HCT116 (cell line): ENCODE measurements at regions not wholly inside any gene's neighbourhood (a gene's known extent, or its start where the extent isn't known, plus 50 kb on each side); places are given as distances from the start of the nearest gene placed in this dataset.

Experiments used
- ATAC-seq: fragments of 200-7000 bp; cut with Tn5 transposase; 2 replicates; pipeline ENCODE4 v1.9.1; 2020; ENCODE audit warnings: mild to moderate bottlenecking, moderate library complexity
- BruUV-seq: library from RNA; stranded (reverse); fragments of 400-500 nt; replicated peaks from 2 replicates; lab custom pipeline; 2021; lab: Mats Ljungman, UMichigan
- CTCF ChIA-PET: fragments of 300-600 bp; sonication (Branson Sonifier 250); formaldehyde crosslinking; loops from one replicate; lab custom pipeline; 2021; ENCODE audit warnings: antibody characterized with exemption; lab: Charles Lee
- POLR2A ChIA-PET: fragments of 300-600, 350-600 bp; sonication (Branson Sonifier 250); formaldehyde crosslinking; loops from one replicate; lab custom pipeline; 2021; ENCODE audit warnings: antibody characterized with exemption; lab: Charles Lee
- RAD21 ChIA-PET, 2 experiments: fragments of 300-600 bp; sonication (Branson Sonifier 250); formaldehyde crosslinking; loops; one replicate each; lab custom pipeline; 2023; ENCODE audit warnings: low total read pairs in 2 of 2; ENCODE audit not compliant: uncharacterized antibody in 2 of 2, unreplicated experiment in 2 of 2, low non-redundant PET in 1 of 2; lab: Charles Lee
- DNase-seq: peaks from one replicate; pipeline ENCODE4 v3.0.0-alpha.2; 2010; ENCODE audit warnings: low read depth, low spot score
- H2AFZ ChIP-seq: fragments of 200-600 bp; shearing (Covaris generic), sonication (generic); 2 replicates; pipeline ENCODE4 v1.6.1; 2017; ENCODE audit warnings: low read depth, mixed run types, mixed read lengths, antibody characterized with exemption, low read length; ENCODE audit not compliant: poor library complexity, severe bottlenecking
- H3K27ac ChIP-seq: 2 replicates; pipeline ENCODE4 v1.5.1; 2012; ENCODE audit warnings: low read depth, low read length
- H3K27me3 ChIP-seq: fragments of 200-600 bp; sonication (generic); 2 replicates; pipeline ENCODE4 v1.6.1; 2016; ENCODE audit warnings: mixed run types, low read length, mixed read lengths; ENCODE audit not compliant: insufficient read depth
- H3K36me3 ChIP-seq, 2 experiments: fragments of 200-500 bp in 1 of 2; fragments of 200-600 bp in 1 of 2; sonication (Bioruptor generic) in 1 of 2; sonication (generic) in 1 of 2; 2 replicates each; pipeline versions ENCODE4 v1.5.1 to v1.6.1; 2014 to 2016; ENCODE audit warnings: low read length in 2 of 2, inconsistent platforms in 1 of 2, mixed read lengths in 1 of 2, mixed run types in 1 of 2; ENCODE audit not compliant: insufficient read depth in 2 of 2, control insufficient read depth in 1 of 2
- H3K4me1 ChIP-seq, 2 experiments: fragments of 200-600 bp in 1 of 2; sonication (generic) in 1 of 2; 2 replicates each; pipeline versions ENCODE4 v1.5.1 to v1.6.1; 2012 to 2017; ENCODE audit warnings: low read length in 2 of 2, inconsistent platforms in 1 of 2, mild to moderate bottlenecking in 1 of 2, mixed read lengths in 1 of 2, mixed run types in 1 of 2, moderate library complexity in 1 of 2; ENCODE audit not compliant: insufficient read depth in 2 of 2, control insufficient read depth in 1 of 2
- H3K4me2 ChIP-seq: fragments of 200-600 bp; sonication (generic); 2 replicates; pipeline ENCODE4 v1.6.1; 2017; ENCODE audit warnings: mixed run types, low read length, mixed read lengths
- H3K4me3 ChIP-seq, 2 experiments: fragments of 200-600 bp in 1 of 2; sonication (generic) in 1 of 2; replicated peaks in 1 of 2; 2 replicates each; pipeline ENCODE4 v1.5.1; 2011 to 2016; ENCODE audit warnings: low read length in 2 of 2, control low read depth in 1 of 2, low read depth in 1 of 2, mild to moderate bottlenecking in 1 of 2, mixed read lengths in 1 of 2, mixed run types in 1 of 2
- H3K79me2 ChIP-seq: fragments of 200-600 bp; sonication (generic); 2 replicates; pipeline ENCODE4 v1.6.1; 2017; ENCODE audit warnings: mild to moderate bottlenecking, mixed run types, low read length, moderate library complexity, mixed read lengths; ENCODE audit not compliant: insufficient read depth
- H3K9ac ChIP-seq: fragments of 200-600 bp; sonication (generic); 2 replicates; pipeline ENCODE4 v1.6.1; 2016; ENCODE audit warnings: low read length, mixed read lengths
- H3K9me2 ChIP-seq: fragments of 200-600 bp; sonication (generic), shearing (Covaris generic); 2 replicates; pipeline ENCODE4 v1.6.1; 2017; ENCODE audit warnings: mixed run types, mild to moderate bottlenecking, moderate library complexity; ENCODE audit not compliant: insufficient read depth
- H3K9me3 ChIP-seq, 2 experiments: fragments of 200-500 bp in 1 of 2; fragments of 200-600 bp in 1 of 2; sonication (Bioruptor generic) in 1 of 2; sonication (generic) in 1 of 2; 2 replicates each; pipeline ENCODE4 v1.6.1; 2014 to 2017; ENCODE audit warnings: low read length in 2 of 2, mixed read lengths in 2 of 2, inconsistent platforms in 1 of 2, low read depth in 1 of 2, mild to moderate bottlenecking in 1 of 2, mixed run types in 1 of 2, moderate library complexity in 1 of 2; ENCODE audit not compliant: control insufficient read depth in 1 of 2, insufficient read depth in 1 of 2
- H4K20me1 ChIP-seq: fragments of 200-600 bp; sonication (generic), shearing (Covaris generic); 2 replicates; pipeline ENCODE4 v1.6.1; 2017; ENCODE audit warnings: mixed run types, mild to moderate bottlenecking, moderate library complexity; ENCODE audit not compliant: insufficient read depth
- CBX3 ChIP-seq: IDR thresholded peaks from 2 replicates; pipeline ENCODE4 v1.6.1; 2012; ENCODE audit warnings: low read depth
- EGR1 ChIP-seq: IDR thresholded peaks from 2 replicates; pipeline ENCODE4 v1.6.1; 2012; ENCODE audit warnings: low read depth
- ELF1 ChIP-seq: IDR thresholded peaks from 2 replicates; pipeline ENCODE4 v1.6.1; 2012; ENCODE audit warnings: low read depth, borderline replicate concordance
- EZH2phosphoT487 ChIP-seq: fragments of 200-600 bp; IDR thresholded peaks from 2 replicates; pipeline ENCODE4 v1.6.1; 2018; ENCODE audit warnings: antibody characterized with exemption, borderline replicate concordance
- MAX ChIP-seq: IDR thresholded peaks from 2 replicates; pipeline ENCODE4 v1.6.1; 2012
- REST ChIP-seq: IDR thresholded peaks from 2 replicates; pipeline ENCODE4 v1.6.1; 2012; ENCODE audit warnings: low read depth
- SIN3A ChIP-seq: IDR thresholded peaks from 2 replicates; pipeline ENCODE4 v1.6.1; 2012; ENCODE audit warnings: low read depth
- SRF ChIP-seq: IDR thresholded peaks from 2 replicates; pipeline ENCODE4 v1.6.1; 2012; ENCODE audit warnings: low read depth
- ZFX ChIP-seq: fragments of 450-650 bp; IDR thresholded peaks from 2 replicates; pipeline ENCODE4 v1.6.1; 2017
- ZNF274 ChIP-seq: fragments of 200-500 bp; sonication (Bioruptor generic); IDR thresholded peaks from 2 replicates; pipeline ENCODE4 v1.6.1; 2014; ENCODE audit warnings: mild to moderate bottlenecking, low read depth, low read length, inconsistent platforms
- intact Hi-C: fragments of 100-400 bp; cut with micrococcal nuclease; formaldehyde crosslinking; loops from 2 replicates; pipeline ENCODE4 v1.10.0; 2022
- TF ChIP-seq, protein P1 (sequence below): IDR thresholded peaks from 2 replicates; pipeline ENCODE4 v1.6.1; 2011; ENCODE audit warnings: mild to moderate bottlenecking, low read length, moderate library complexity; ENCODE audit not compliant: insufficient replicate concordance; ENCODE audit errors: extremely low read depth

DNA sequence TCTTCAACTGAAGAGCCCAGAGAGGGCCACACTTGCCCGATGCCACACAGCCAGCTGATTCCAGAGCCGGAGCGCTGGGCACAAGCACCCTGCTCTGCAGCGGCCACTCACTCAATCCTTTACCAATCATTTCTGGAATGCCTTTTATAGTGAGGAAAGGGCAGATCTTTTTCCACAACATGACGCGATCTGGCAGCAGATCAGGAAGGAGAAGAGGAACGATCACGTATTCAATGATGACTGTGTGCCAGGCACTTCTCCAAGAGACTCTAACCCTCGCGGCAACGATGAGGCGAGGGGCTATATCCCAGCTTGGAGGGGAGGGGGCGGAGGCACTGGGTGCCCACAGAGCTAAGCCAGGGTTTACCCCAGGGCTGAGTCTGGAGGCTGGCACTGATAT is 56.3 kb upstream of the TCF20 start:
- no peaks in the 10 kb centered on the region for H3K79me2 ChIP-seq
- H3K27ac ChIP-seq = no peak overlapping the region
- no TSS peak for BruUV-seq
- no peak for DNase-seq
- no peak overlapping the region for H3K9ac ChIP-seq
- ChIA-PET POLR2A (no interaction called here), RAD21 (no interaction called here), CTCF (no interaction called here)
- H3K4me3 ChIP-seq = no peak overlapping the region
- no peaks in the 10 kb centered on the region for H3K9me3 ChIP-seq
- ATAC-seq = no peak
- H3K36me3 ChIP-seq = no peaks in the 10 kb centered on the region
- H4K20me1 ChIP-seq = no peaks in the 10 kb centered on the region
- no peak overlapping the region for H2AFZ ChIP-seq
- no peaks in the 10 kb centered on the region for H3K27me3 ChIP-seq
- no peaks in the 10 kb centered on the region for H3K9me2 ChIP-seq
- H3K4me2 ChIP-seq = no peak overlapping the region
- TF ChIP-seq, protein P1, sequence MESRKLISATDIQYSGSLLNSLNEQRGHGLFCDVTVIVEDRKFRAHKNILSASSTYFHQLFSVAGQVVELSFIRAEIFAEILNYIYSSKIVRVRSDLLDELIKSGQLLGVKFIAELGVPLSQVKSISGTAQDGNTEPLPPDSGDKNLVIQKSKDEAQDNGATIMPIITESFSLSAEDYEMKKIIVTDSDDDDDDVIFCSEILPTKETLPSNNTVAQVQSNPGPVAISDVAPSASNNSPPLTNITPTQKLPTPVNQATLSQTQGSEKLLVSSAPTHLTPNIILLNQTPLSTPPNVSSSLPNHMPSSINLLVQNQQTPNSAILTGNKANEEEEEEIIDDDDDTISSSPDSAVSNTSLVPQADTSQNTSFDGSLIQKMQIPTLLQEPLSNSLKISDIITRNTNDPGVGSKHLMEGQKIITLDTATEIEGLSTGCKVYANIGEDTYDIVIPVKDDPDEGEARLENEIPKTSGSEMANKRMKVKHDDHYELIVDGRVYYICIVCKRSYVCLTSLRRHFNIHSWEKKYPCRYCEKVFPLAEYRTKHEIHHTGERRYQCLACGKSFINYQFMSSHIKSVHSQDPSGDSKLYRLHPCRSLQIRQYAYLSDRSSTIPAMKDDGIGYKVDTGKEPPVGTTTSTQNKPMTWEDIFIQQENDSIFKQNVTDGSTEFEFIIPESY = no peak
- TF ChIP-seq ZNF274 = no peak
- TF ChIP-seq REST = no peak
- TF ChIP-seq ELF1 = no peak
- no peak for TF ChIP-seq SIN3A
- TF ChIP-seq ZFX = no peak
- no peak for TF ChIP-seq SRF
- no peak for TF ChIP-seq EGR1
- no peak for TF ChIP-seq MAX
- TF ChIP-seq EZH2phosphoT487 = no peak
- no peak for TF ChIP-seq CBX3
- peaks cover 8 to 24% of the 10 kb centered on the region in 2 experiments for H3K4me1 ChIP-seq
- intact Hi-C loops = no loop called here
